ENCODE measurements at regions not wholly inside any gene's neighbourhood (a gene's known extent, or its start where the extent isn't known, plus 50 kb on each side); places are given as distances from the start of the nearest gene placed in this dataset.

DNA sequence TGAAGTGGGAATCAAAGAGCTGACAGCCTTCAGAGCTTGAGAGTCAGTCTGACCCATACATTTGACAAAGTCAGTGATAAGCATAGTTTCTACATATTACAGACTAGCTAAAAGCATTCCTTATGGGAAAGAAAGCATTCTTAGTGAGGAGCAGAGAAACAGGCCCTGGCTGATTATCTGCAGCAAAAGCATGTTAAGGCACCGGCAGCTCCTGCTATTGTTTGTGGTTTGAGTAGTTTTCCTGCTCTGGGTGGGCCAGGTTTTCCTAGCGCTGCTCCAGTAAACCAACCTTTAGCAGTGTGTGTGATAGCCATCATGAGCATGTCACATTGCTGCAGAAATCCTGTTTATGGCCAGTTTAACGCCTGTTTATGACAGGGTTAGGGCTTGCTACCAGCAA lies 51.6 kb upstream of the WDR1 start:
- no peak for TF ChIP-seq NPAS2 (CRISPR knock-in tag; IDR thresholded peaks at IDR 0.05; ENCODE audit: borderline replicate concordance)
- TF ChIP-seq HOXA3 (CRISPR knock-in tag; IDR thresholded peaks at IDR 0.05) = no peak
- TF ChIP-seq PHF20 (CRISPR knock-in tag; IDR thresholded peaks at IDR 0.05) = no peak
- no peak for TF ChIP-seq CHD4 (IDR thresholded peaks at IDR 0.05; ENCODE audit: borderline replicate concordance, low read length)
- Histone ChIP-seq H3K4me3 (replicated peaks in 1 of 3; ENCODE audit: insufficient read depth in 1 of 3, low read depth in 2 of 3, low read length in 3 of 3) (no peak overlapping the region), H3K27me3 (ENCODE audit: control insufficient read depth in 1 of 2, insufficient read depth in 2 of 2, low read length in 2 of 2) (no peaks in the 10 kb centered on the region), H3K9ac (ENCODE audit: insufficient read depth, low read depth, low read length) (no peak overlapping the region), H3K79me2 (ENCODE audit: insufficient read depth, low read length) (no peaks in the 10 kb centered on the region), H3K4me2 (ENCODE audit: low read depth, low read length) (no peak overlapping the region), H2AFZ (ENCODE audit: low read length) (no peak overlapping the region), H3K4me1 (ENCODE audit: insufficient read depth, low read length) (no peaks in the 10 kb centered on the region; the same call in 1 of the 2 replicates), H3K9me3 (ENCODE audit: low read length) (no peaks in the 10 kb centered on the region), H4K20me1 (ENCODE audit: insufficient read depth, low read length) (no peaks in the 10 kb centered on the region), H3K36me3 (replicated peaks in 1 of 2; ENCODE audit: control insufficient read depth in 1 of 2, insufficient read depth in 2 of 2, low read length in 2 of 2) (no peaks in the 10 kb centered on the region), H3K27ac (ENCODE audit: extremely low read length, insufficient read depth, low read length) (no peak overlapping the region)
- 16% methylated on average over 3 of the region's 3 CpGs for WGBS (ENCODE audit: low lambda C conversion rate)
- ChIA-PET POLR2A (no interaction called here), CTCF (ENCODE audit: low intra/inter-chr PET ratio, low total read pairs) (no interaction called here)
- DNase-seq (ENCODE audit: low spot score) (no peak), ATAC-seq (no peak), FAIRE-seq (no peak)
- in situ Hi-C loops (cut with HindIII; ENCODE audit: extremely low pct_ligation_motif_present, low pct_unique_long_range_greater_than_20kb) = loop anchor here (25.0 kb wide), 1 partner anchor 1244 kb away; no protein-coding TSS in a partner anchor
- BruUV-seq (replicated peaks) = no TSS peak
- intact Hi-C loops (cut with micrococcal nuclease; ENCODE audit: unreplicated experiment) = loop anchor here (10.0 kb wide), 1 partner anchor 157 kb away; no protein-coding TSS in a partner anchor

DNA sequence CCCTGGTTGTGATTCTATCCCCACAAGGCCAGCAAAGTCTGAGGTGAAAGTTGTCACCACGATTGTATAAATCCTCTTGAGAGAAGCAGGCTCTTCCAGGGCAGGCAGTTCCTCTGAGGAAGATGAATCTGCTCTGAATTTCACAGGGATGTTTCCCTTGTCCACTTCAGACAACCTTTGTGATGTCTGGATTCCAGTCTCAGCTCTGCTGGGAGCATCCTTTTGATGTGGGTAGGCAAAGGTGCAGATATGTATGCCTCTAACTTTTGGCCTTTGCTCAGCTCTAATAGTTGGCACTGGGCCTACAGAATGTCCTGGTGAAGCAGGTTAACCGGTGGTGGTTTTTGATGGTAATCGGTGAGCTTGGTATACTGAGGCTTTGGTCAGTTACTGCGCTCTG lies 50.6 kb upstream of the WDR1 start:
- TF ChIP-seq ZNF282 (IDR thresholded peaks at IDR 0.05; ENCODE audit: partially characterized antibody) = no peak
- TF ChIP-seq, protein P1, sequence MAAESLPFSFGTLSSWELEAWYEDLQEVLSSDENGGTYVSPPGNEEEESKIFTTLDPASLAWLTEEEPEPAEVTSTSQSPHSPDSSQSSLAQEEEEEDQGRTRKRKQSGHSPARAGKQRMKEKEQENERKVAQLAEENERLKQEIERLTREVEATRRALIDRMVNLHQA (CRISPR knock-in tag; IDR thresholded peaks at IDR 0.05) = no peak
- TF ChIP-seq ZNF160 (CRISPR knock-in tag; IDR thresholded peaks at IDR 0.05) = no peak
- no peak for TF ChIP-seq HOXA5 (CRISPR knock-in tag; IDR thresholded peaks at IDR 0.05)
- no peak for TF ChIP-seq NCOA2 (CRISPR knock-in tag; IDR thresholded peaks at IDR 0.05)
- TF ChIP-seq FOXC1 (CRISPR knock-in tag; IDR thresholded peaks at IDR 0.05; ENCODE audit: borderline replicate concordance) = no peak
- TF ChIP-seq ATF7 (IDR thresholded peaks at IDR 0.05) = no peak
- TF ChIP-seq ATF7 (CRISPR knock-in tag; IDR thresholded peaks at IDR 0.05) = no peak
- TF ChIP-seq ZNF790 (CRISPR knock-in tag; IDR thresholded peaks at IDR 0.05; ENCODE audit: borderline replicate concordance) = no peak
- TF ChIP-seq, protein P2, sequence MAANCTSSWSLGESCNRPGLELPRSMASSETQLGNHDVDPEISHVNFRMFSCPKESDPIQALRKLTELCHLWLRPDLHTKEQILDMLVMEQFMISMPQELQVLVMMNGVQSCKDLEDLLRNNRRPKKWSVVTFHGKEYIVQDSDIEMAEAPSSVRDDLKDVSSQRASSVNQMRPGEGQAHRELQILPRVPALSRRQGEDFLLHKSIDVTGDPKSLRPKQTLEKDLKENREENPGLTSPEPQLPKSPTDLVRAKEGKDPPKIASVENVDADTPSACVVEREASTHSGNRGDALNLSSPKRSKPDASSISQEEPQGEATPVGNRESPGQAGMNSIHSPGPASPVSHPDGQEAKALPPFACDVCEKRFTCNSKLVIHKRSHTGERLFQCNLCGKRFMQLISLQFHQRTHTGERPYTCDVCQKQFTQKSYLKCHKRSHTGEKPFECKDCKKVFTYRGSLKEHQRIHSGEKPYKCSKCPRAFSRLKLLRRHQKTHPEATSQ (CRISPR knock-in tag; IDR thresholded peaks at IDR 0.05; ENCODE audit: borderline replicate concordance) = no peak
- no peak for TF ChIP-seq EEA1 (CRISPR knock-in tag; IDR thresholded peaks at IDR 0.05; ENCODE audit: borderline replicate concordance)
- TF ChIP-seq SMARCC2 (IDR thresholded peaks at IDR 0.05) = no peak
- TF ChIP-seq ZNF891 (CRISPR knock-in tag; IDR thresholded peaks at IDR 0.05) = no peak
- TF ChIP-seq ELF1 (CRISPR knock-in tag; IDR thresholded peaks at IDR 0.05) = no peak
- TF ChIP-seq ZFP36L1 (CRISPR knock-in tag; IDR thresholded peaks at IDR 0.05) = no peak
- no peak for TF ChIP-seq KDM5A (IDR thresholded peaks at IDR 0.05; ENCODE audit: borderline replicate concordance, low read length)
- Histone ChIP-seq H3K4me3 (replicated peaks in 1 of 3; ENCODE audit: insufficient read depth in 1 of 3, low read depth in 2 of 3, low read length in 3 of 3) (no peak overlapping the region), H3K27ac (ENCODE audit: extremely low read length, insufficient read depth, low read length) (no peak overlapping the region), H3K4me1 (ENCODE audit: insufficient read depth, low read length) (peaks cover 9% of the 10 kb centered on the region), H4K20me1 (ENCODE audit: insufficient read depth, low read length) (no peaks in the 10 kb centered on the region), H3K36me3 (replicated peaks in 1 of 2; ENCODE audit: control insufficient read depth in 1 of 2, insufficient read depth in 2 of 2, low read length in 2 of 2) (no peaks in the 10 kb centered on the region), H3K9ac (ENCODE audit: insufficient read depth, low read depth, low read length) (no peak overlapping the region), H3K9me3 (ENCODE audit: low read length) (no peaks in the 10 kb centered on the region), H3K79me2 (ENCODE audit: insufficient read depth, low read length) (no peaks in the 10 kb centered on the region), H3K27me3 (ENCODE audit: control insufficient read depth in 1 of 2, insufficient read depth in 2 of 2, low read length in 2 of 2) (no peaks in the 10 kb centered on the region), H3K4me2 (ENCODE audit: low read depth, low read length) (no peak overlapping the region), H2AFZ (ENCODE audit: low read length) (no peak overlapping the region)
- FAIRE-seq = no peak
- DNase-seq (ENCODE audit: low spot score) = no peak
- ChIA-PET POLR2A (no interaction called here), CTCF (ENCODE audit: low intra/inter-chr PET ratio, low total read pairs) (no interaction called here)
- 0% methylated on average over 3 of the region's 4 CpGs for WGBS (ENCODE audit: low lambda C conversion rate)
- intact Hi-C loops (cut with micrococcal nuclease; ENCODE audit: unreplicated experiment) = loop anchor here (10.0 kb wide), 1 partner anchor 158 kb away; no protein-coding TSS in a partner anchor
- ATAC-seq = no peak
- BruUV-seq (replicated peaks) = no TSS peak
- in situ Hi-C loops (cut with HindIII; ENCODE audit: extremely low pct_ligation_motif_present, low pct_unique_long_range_greater_than_20kb) = loop anchor here (25.0 kb wide), 1 partner anchor 1245 kb away; no protein-coding TSS in a partner anchor
